Vagina (tissue), 2 donors: ENCODE measurements at regions not wholly inside any gene's neighbourhood (a gene's known extent, or its start where the extent isn't known, plus 50 kb on each side); places are given as distances from the start of the nearest gene placed in this dataset.

Source experiments
- DNase-seq, 2 donors: peaks; one replicate each; pipeline ENCODE4 v3.0.0-alpha.2; 2017; ENCODE audit errors: extremely low spot score in 2 of 2
- H3K27ac ChIP-seq: fragments of 200-600 bp; sonication (generic); one replicate; pipeline ENCODE4 v1.5.1; 2019
- H3K27me3 ChIP-seq: fragments of 200-600 bp; sonication (generic); one replicate; pipeline ENCODE4 v1.5.1; 2019
- H3K36me3 ChIP-seq, 2 donors: fragments of 200-600 bp; sonication (generic); one replicate each; pipeline ENCODE4 v1.5.1; 2017 to 2019
- H3K4me1 ChIP-seq: fragments of 200-600 bp; sonication (generic); one replicate; pipeline ENCODE4 v1.5.1; 2019
- H3K4me3 ChIP-seq, 2 donors: fragments of 200-600 bp; sonication (generic); 1 replicate in 1 of 2; 2 replicates in 1 of 2; pipeline ENCODE4 v1.5.1; 2016 to 2019
- H3K9me3 ChIP-seq: fragments of 200-600 bp; sonication (generic); one replicate; pipeline ENCODE4 v1.5.1; 2019
- CTCF ChIP-seq, 3 experiments: fragments of 450-650 bp in 2 of 3; fragments of 200-600 bp in 1 of 3; sonication (generic) in 1 of 3; IDR thresholded peaks; one replicate each; pipeline ENCODE4 v1.5.1; 2017 to 2019; ENCODE audit warnings: antibody characterized with exemption in 3 of 3, mild to moderate bottlenecking in 2 of 3, moderate library complexity in 2 of 3
- POLR2A ChIP-seq, 2 donors: fragments of 450-650 bp; IDR thresholded peaks; one replicate each; pipeline ENCODE4 v1.6.1; 2017; ENCODE audit warnings: antibody characterized with exemption in 2 of 2, mild to moderate bottlenecking in 2 of 2, moderate library complexity in 2 of 2
- POLR2AphosphoS5 ChIP-seq, 2 donors: sonication (generic); formaldehyde crosslinking; IDR thresholded peaks; one replicate each; pipeline ENCODE4 v1.9.0; 2017; ENCODE audit warnings: antibody characterized with exemption in 2 of 2, mild to moderate bottlenecking in 2 of 2, low read depth in 1 of 2; ENCODE audit not compliant: insufficient read depth in 1 of 2
- intact Hi-C: fragments of 100-400 bp; cut with DNase I; formaldehyde crosslinking; loops from one replicate; pipeline ENCODE4 v1.15.1; 2023

GRCh38 chrX:121455890-121456289 is 408.5 kb downstream of the GLUD2 start:
- H3K36me3 ChIP-seq, result no peaks in the 10 kb centered on the region
- H3K4me1 ChIP-seq, result no peaks in the 10 kb centered on the region
- no peak for TF ChIP-seq POLR2A (IDR thresholded peaks at IDR 0.05)
- TF ChIP-seq POLR2AphosphoS5 (IDR thresholded peaks at IDR 0.05; ENCODE audit: insufficient read depth in 1 of 2, low read depth in 1 of 2), result no peak
- no peak for TF ChIP-seq CTCF (IDR thresholded peaks at IDR 0.05)
- H3K27ac ChIP-seq, result no peak overlapping the region
- DNase-seq, result no peak
- H3K9me3 ChIP-seq, result no peaks in the 10 kb centered on the region
- H3K4me3 ChIP-seq, result no peak overlapping the region
- intact Hi-C loops, result no loop called here
- H3K27me3 ChIP-seq, result no peaks in the 10 kb centered on the region

GRCh38 chrX:121456315-121456714 is 408.9 kb downstream of the GLUD2 start:
- DNase-seq, result no peak
- Histone ChIP-seq H3K4me3 (no peak overlapping the region), H3K9me3 (no peaks in the 10 kb centered on the region), H3K4me1 (no peaks in the 10 kb centered on the region), H3K27me3 (no peaks in the 10 kb centered on the region), H3K27ac (no peak overlapping the region), H3K36me3 (no peaks in the 10 kb centered on the region)
- intact Hi-C loops, result no loop called here
- TF ChIP-seq CTCF (IDR thresholded peaks at IDR 0.05) (no peak), POLR2AphosphoS5 (IDR thresholded peaks at IDR 0.05; ENCODE audit: insufficient read depth in 1 of 2, low read depth in 1 of 2) (no peak), POLR2A (IDR thresholded peaks at IDR 0.05) (no peak)

GRCh38 chrX:121457096-121457495 is 409.7 kb downstream of the GLUD2 start:
- H3K9me3 ChIP-seq, result no peaks in the 10 kb centered on the region
- no peak for TF ChIP-seq CTCF (IDR thresholded peaks at IDR 0.05)
- TF ChIP-seq POLR2AphosphoS5 (IDR thresholded peaks at IDR 0.05; ENCODE audit: insufficient read depth in 1 of 2, low read depth in 1 of 2), result no peak
- no peak for TF ChIP-seq POLR2A (IDR thresholded peaks at IDR 0.05)
- no peaks in the 10 kb centered on the region for H3K4me1 ChIP-seq
- intact Hi-C loops, result no loop called here
- H3K27me3 ChIP-seq, result no peaks in the 10 kb centered on the region
- no peak overlapping the region for H3K27ac ChIP-seq
- no peaks in the 10 kb centered on the region for H3K36me3 ChIP-seq
- no peak for DNase-seq
- H3K4me3 ChIP-seq, result no peak overlapping the region

GRCh38 chrX:121479406-121479805 is 432.0 kb downstream of the GLUD2 start:
- TF ChIP-seq POLR2AphosphoS5 (IDR thresholded peaks at IDR 0.05; ENCODE audit: insufficient read depth in 1 of 2, low read depth in 1 of 2) (no peak), CTCF (IDR thresholded peaks at IDR 0.05) (no peak), POLR2A (IDR thresholded peaks at IDR 0.05) (no peak)
- Histone ChIP-seq H3K4me3 (no peak overlapping the region), H3K27ac (no peak overlapping the region), H3K27me3 (no peaks in the 10 kb centered on the region), H3K9me3 (no peaks in the 10 kb centered on the region), H3K4me1 (no peaks in the 10 kb centered on the region), H3K36me3 (no peaks in the 10 kb centered on the region)
- intact Hi-C loops, result no loop called here
- no peak for DNase-seq

GRCh38 chrX:121496966-121497365 is 449.6 kb downstream of the GLUD2 start:
- no peaks in the 10 kb centered on the region for H3K36me3 ChIP-seq
- H3K4me3 ChIP-seq, result no peak overlapping the region
- H3K27ac ChIP-seq, result no peak overlapping the region
- TF ChIP-seq CTCF (IDR thresholded peaks at IDR 0.05), result no peak
- TF ChIP-seq POLR2AphosphoS5 (IDR thresholded peaks at IDR 0.05; ENCODE audit: insufficient read depth in 1 of 2, low read depth in 1 of 2), result no peak
- TF ChIP-seq POLR2A (IDR thresholded peaks at IDR 0.05), result no peak
- intact Hi-C loops, result no loop called here
- no peaks in the 10 kb centered on the region for H3K4me1 ChIP-seq
- no peaks in the 10 kb centered on the region for H3K27me3 ChIP-seq
- no peaks in the 10 kb centered on the region for H3K9me3 ChIP-seq
- no peak for DNase-seq
